ENCODE measurements at regions not wholly inside any gene's neighbourhood (a gene's known extent, or its start where the extent isn't known, plus 50 kb on each side); places are given as distances from the start of the nearest gene placed in this dataset.

DNA sequence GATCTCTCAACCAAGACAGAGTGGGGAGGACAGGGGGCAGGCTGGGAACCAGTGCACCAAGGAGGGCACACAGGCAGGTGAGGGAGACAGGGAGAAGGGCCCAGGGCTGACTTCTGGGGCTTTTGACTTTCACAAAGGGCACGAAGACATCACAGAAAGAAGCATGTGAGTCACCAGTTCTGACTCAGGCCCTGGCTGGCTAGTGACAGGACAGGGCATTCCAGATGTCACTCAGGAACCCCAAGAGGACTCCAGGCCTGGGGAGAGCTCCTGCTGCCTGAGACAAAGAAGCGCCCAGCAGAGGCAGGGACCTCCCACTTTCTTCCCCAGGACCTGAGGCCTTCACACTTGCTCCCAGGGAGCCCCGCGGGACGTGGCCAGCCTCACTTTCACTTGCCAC, 497.2 kb downstream of the BUD13 start:
- no peak for TF ChIP-seq RAD21 (IDR thresholded peaks at IDR 0.05; ENCODE audit: low read length)
- no peak for TF ChIP-seq TCF12 (IDR thresholded peaks at IDR 0.05)
- TF ChIP-seq, protein P1, sequence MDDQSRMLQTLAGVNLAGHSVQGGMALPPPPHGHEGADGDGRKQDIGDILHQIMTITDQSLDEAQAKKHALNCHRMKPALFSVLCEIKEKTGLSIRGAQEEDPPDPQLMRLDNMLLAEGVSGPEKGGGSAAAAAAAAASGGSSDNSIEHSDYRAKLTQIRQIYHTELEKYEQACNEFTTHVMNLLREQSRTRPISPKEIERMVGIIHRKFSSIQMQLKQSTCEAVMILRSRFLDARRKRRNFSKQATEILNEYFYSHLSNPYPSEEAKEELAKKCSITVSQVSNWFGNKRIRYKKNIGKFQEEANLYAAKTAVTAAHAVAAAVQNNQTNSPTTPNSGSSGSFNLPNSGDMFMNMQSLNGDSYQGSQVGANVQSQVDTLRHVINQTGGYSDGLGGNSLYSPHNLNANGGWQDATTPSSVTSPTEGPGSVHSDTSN (IDR thresholded peaks at IDR 0.05): peak; percentile 19; the same call in 1 of the 2 replicates
- TF ChIP-seq POLR2AphosphoS5 (IDR thresholded peaks at IDR 0.05; ENCODE audit: low read depth, low read length): no peak
- no peak for TF ChIP-seq EP300 (IDR thresholded peaks at IDR 0.05; ENCODE audit: borderline replicate concordance in 1 of 2, low read depth in 1 of 2, low read length in 1 of 2)
- TF ChIP-seq, protein P2, sequence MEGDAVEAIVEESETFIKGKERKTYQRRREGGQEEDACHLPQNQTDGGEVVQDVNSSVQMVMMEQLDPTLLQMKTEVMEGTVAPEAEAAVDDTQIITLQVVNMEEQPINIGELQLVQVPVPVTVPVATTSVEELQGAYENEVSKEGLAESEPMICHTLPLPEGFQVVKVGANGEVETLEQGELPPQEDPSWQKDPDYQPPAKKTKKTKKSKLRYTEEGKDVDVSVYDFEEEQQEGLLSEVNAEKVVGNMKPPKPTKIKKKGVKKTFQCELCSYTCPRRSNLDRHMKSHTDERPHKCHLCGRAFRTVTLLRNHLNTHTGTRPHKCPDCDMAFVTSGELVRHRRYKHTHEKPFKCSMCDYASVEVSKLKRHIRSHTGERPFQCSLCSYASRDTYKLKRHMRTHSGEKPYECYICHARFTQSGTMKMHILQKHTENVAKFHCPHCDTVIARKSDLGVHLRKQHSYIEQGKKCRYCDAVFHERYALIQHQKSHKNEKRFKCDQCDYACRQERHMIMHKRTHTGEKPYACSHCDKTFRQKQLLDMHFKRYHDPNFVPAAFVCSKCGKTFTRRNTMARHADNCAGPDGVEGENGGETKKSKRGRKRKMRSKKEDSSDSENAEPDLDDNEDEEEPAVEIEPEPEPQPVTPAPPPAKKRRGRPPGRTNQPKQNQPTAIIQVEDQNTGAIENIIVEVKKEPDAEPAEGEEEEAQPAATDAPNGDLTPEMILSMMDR (IDR thresholded peaks at IDR 0.05): no peak
- TF ChIP-seq TAF1 (IDR thresholded peaks at IDR 0.05; ENCODE audit: borderline replicate concordance, low read depth, low read length): no peak

Measured in SK-N-SH (cell line).